HepG2 (cell line): ENCODE measurements at regions not wholly inside any gene's neighbourhood (a gene's known extent, or its start where the extent isn't known, plus 50 kb on each side); places are given as distances from the start of the nearest gene placed in this dataset.

Experiments
- ATAC-seq: fragments of 200-7000 bp; cut with Tn5 transposase; 3 replicates; pipeline ENCODE4 v1.9.1; 2020; ENCODE audit warnings: mild to moderate bottlenecking, moderate library complexity
- BruUV-seq: library from RNA; stranded (reverse); fragments of 400-500 nt; replicated peaks from 2 replicates; lab custom pipeline; 2021; lab: Mats Ljungman, UMichigan
- CTCF ChIA-PET: fragments of 300-600 bp; formaldehyde crosslinking; extraction: SDS; loops from one replicate; lab custom pipeline; 2021; ENCODE audit warnings: low total read pairs, inconsistent platforms, low intra/inter-chr PET ratio; lab: Yijun Ruan, JAX
- POLR2A ChIA-PET: fragments of 350-600 bp; sonication (Branson Sonifier 250); formaldehyde crosslinking; loops from one replicate; lab custom pipeline; 2020; ENCODE audit warnings: antibody characterized with exemption, inconsistent platforms; lab: Yijun Ruan, JAX
- DNase-seq: peaks from one replicate; pipeline ENCODE4 v3.0.0-alpha.2; 2015; ENCODE audit warnings: low spot score
- FAIRE-seq: peaks from 3 replicates; lab custom pipeline; 2011; peaks lifted over from hg19 to GRCh38; lab: Jason Lieb, UNC
- H2AFZ ChIP-seq: one replicate; pipeline ENCODE4 v1.6.1; 2011; ENCODE audit warnings: low read length, inconsistent platforms
- H3K27ac ChIP-seq: fragments of 300-600 bp; 3 replicates; pipeline ENCODE4 v1.8.0; 2011; ENCODE audit warnings: mixed run types, mild to moderate bottlenecking, mixed read lengths, low read length, inconsistent platforms; ENCODE audit not compliant: insufficient read depth; ENCODE audit errors: extremely low read length
- H3K27me3 ChIP-seq, 2 experiments: fragments of 200-600 bp in 1 of 2; 2 replicates in 1 of 2; 3 replicates in 1 of 2; pipeline versions ENCODE4 v1.6.0 to v1.8.0; 2011; ENCODE audit warnings: low read length in 2 of 2, mild to moderate bottlenecking in 2 of 2, moderate library complexity in 2 of 2, inconsistent platforms in 1 of 2; ENCODE audit not compliant: insufficient read depth in 2 of 2, control insufficient read depth in 1 of 2
- H3K36me3 ChIP-seq, 2 experiments: fragments of 200-600 bp in 1 of 2; replicated peaks in 1 of 2; 2 replicates in 1 of 2; 3 replicates in 1 of 2; pipeline versions ENCODE4 v1.5.1 to v1.8.0; 2011; ENCODE audit warnings: low read length in 2 of 2, inconsistent platforms in 1 of 2; ENCODE audit not compliant: insufficient read depth in 2 of 2, control insufficient read depth in 1 of 2
- H3K4me1 ChIP-seq: 2 replicates; pipeline ENCODE4 v1.5.1; 2012; ENCODE audit warnings: low read length, inconsistent platforms; ENCODE audit not compliant: insufficient read depth
- H3K4me2 ChIP-seq: 2 replicates; pipeline ENCODE4 v1.6.0; 2011; ENCODE audit warnings: low read depth, low read length, inconsistent platforms
- H3K4me3 ChIP-seq, 3 experiments: fragments of 200-600 bp in 1 of 3; sonication (generic), shearing (Covaris generic) in 1 of 3; replicated peaks in 1 of 3; 2 replicates each; pipeline ENCODE4 v1.5.1; 2011 to 2016; ENCODE audit warnings: low read length in 3 of 3, inconsistent platforms in 2 of 3, low read depth in 2 of 3, mild to moderate bottlenecking in 2 of 3, control low read depth in 1 of 3, mixed read lengths in 1 of 3; ENCODE audit not compliant: insufficient read depth in 1 of 3
- H3K79me2 ChIP-seq: one replicate; pipeline ENCODE4 v1.6.1; 2011; ENCODE audit warnings: low read length, inconsistent platforms; ENCODE audit not compliant: insufficient read depth
- H3K9ac ChIP-seq: 2 replicates; pipeline ENCODE4 v1.6.0; 2011; ENCODE audit warnings: mild to moderate bottlenecking, low read depth, low read length, inconsistent platforms; ENCODE audit not compliant: insufficient read depth
- H3K9me3 ChIP-seq: 2 replicates; pipeline ENCODE4 v1.5.1; 2012; ENCODE audit warnings: mild to moderate bottlenecking, low read length
- H4K20me1 ChIP-seq: 2 replicates; pipeline ENCODE4 v1.6.0; 2011; ENCODE audit warnings: inconsistent platforms, mild to moderate bottlenecking, low read length, moderate library complexity; ENCODE audit not compliant: insufficient read depth
- HMG20A ChIP-seq: IDR thresholded peaks from 2 replicates; pipeline ENCODE4 v1.6.1; 2016; ENCODE audit warnings: borderline replicate concordance
- HNRNPUL1 ChIP-seq: fragments of 200-400 bp; formaldehyde crosslinking; IDR thresholded peaks from 2 replicates; pipeline ENCODE4 v1.6.1; 2017; ENCODE audit warnings: low read depth, mild to moderate bottlenecking, low read length, moderate library complexity
- HOXA9 ChIP-seq: sonication (generic); formaldehyde crosslinking; IDR thresholded peaks from 2 replicates; pipeline ENCODE4 v1.8.1; 2022; ENCODE audit warnings: missing genetic modification reagents, mild to moderate bottlenecking, moderate library complexity, borderline replicate concordance
- NKX3-1 ChIP-seq: sonication (generic); formaldehyde crosslinking; IDR thresholded peaks from 2 replicates; pipeline ENCODE4 v1.5.0; 2020; ENCODE audit warnings: missing genetic modification reagents
- REST ChIP-seq, 2 experiments: IDR thresholded peaks; 2 replicates each; pipeline ENCODE4 v1.6.1; 2011 to 2012; ENCODE audit warnings: low read length in 2 of 2, borderline replicate concordance in 1 of 2, low read depth in 1 of 2, mild to moderate bottlenecking in 1 of 2, moderate library complexity in 1 of 2
- SMARCC2 ChIP-seq: fragments of 450-650 bp; IDR thresholded peaks from 2 replicates; pipeline ENCODE4 v1.6.1; 2017; ENCODE audit warnings: antibody characterized with exemption, mild to moderate bottlenecking
- STAG1 ChIP-seq: sonication (generic); formaldehyde crosslinking; IDR thresholded peaks from 2 replicates; pipeline ENCODE4 v1.4.0; 2020; ENCODE audit warnings: missing genetic modification reagents
- ZBED4 ChIP-seq: sonication (generic); formaldehyde crosslinking; IDR thresholded peaks from 2 replicates; pipeline ENCODE4 v1.4.0; 2020; ENCODE audit warnings: missing genetic modification reagents, borderline replicate concordance
- ZNF12 ChIP-seq: sonication (generic); formaldehyde crosslinking; IDR thresholded peaks from 2 replicates; pipeline ENCODE4 v1.5.0; 2020; ENCODE audit warnings: missing genetic modification reagents
- ZNF276 ChIP-seq: sonication (generic); formaldehyde crosslinking; IDR thresholded peaks from 2 replicates; pipeline ENCODE4 v1.4.0; 2020; ENCODE audit warnings: mild to moderate bottlenecking, low read depth, missing genetic modification reagents
- ZNF484 ChIP-seq: sonication (generic); formaldehyde crosslinking; IDR thresholded peaks from 2 replicates; pipeline ENCODE4 v1.5.1; 2020; ENCODE audit warnings: mild to moderate bottlenecking, low read depth, missing genetic modification reagents, borderline replicate concordance
- ZNF574 ChIP-seq: sonication (generic); formaldehyde crosslinking; IDR thresholded peaks from 2 replicates; pipeline ENCODE4 v1.4.0; 2020; ENCODE audit warnings: missing genetic modification reagents
- ZSCAN29 ChIP-seq: sonication (generic); formaldehyde crosslinking; conservative IDR thresholded peaks from 2 replicates; pipeline ENCODE4 v1.4.0; 2020; ENCODE audit warnings: mild to moderate bottlenecking, missing genetic modification reagents
- WGBS: methylation state at CpG from one replicate; pipeline ENCODE4 v1.1.6; 2017; ENCODE audit warnings: low lambda C conversion rate; 5-methylcytosine and 5-hydroxymethylcytosine counted together
- in situ Hi-C: cut with HindIII; loops from 2 replicates; pipeline ENCODE4 v1.10.0; 2017; ENCODE audit warnings: low pct_unique_long_range_greater_than_20kb; ENCODE audit not compliant: extremely low pct_ligation_motif_present
- intact Hi-C: fragments of 100-400 bp; cut with micrococcal nuclease; formaldehyde crosslinking; loops from one replicate; pipeline ENCODE4 v1.10.0; 2022; ENCODE audit not compliant: unreplicated experiment

GRCh38 chr1:82634266-82634665, 833.5 kb downstream of the ADGRL2 start:
- no peak overlapping the region for H3K27ac ChIP-seq
- in situ Hi-C loops, result no loop called here
- no peaks in the 10 kb centered on the region for H4K20me1 ChIP-seq
- no peak for FAIRE-seq
- 54% methylated on average over 1 of the region's 1 CpG for WGBS
- no peak for DNase-seq
- H2AFZ ChIP-seq, result no peak overlapping the region
- intact Hi-C loops, result no loop called here
- POLR2A ChIA-PET, result no interaction called here
- H3K79me2 ChIP-seq, result no peaks in the 10 kb centered on the region
- peaks cover 93% of the 10 kb centered on the region for H3K9me3 ChIP-seq
- H3K36me3 ChIP-seq, result no peaks in the 10 kb centered on the region
- H3K27me3 ChIP-seq, result no peaks in the 10 kb centered on the region
- no peak for ATAC-seq
- no peak overlapping the region for H3K9ac ChIP-seq
- no peak overlapping the region for H3K4me3 ChIP-seq
- no TSS peak for BruUV-seq
- CTCF ChIA-PET, result no interaction called here
- H3K4me2 ChIP-seq, result no peak overlapping the region
- no peaks in the 10 kb centered on the region for H3K4me1 ChIP-seq
- TF ChIP-seq ZNF484 (CRISPR knock-in tag), result no peak
- TF ChIP-seq STAG1 (CRISPR knock-in tag), result no peak
- no peak for TF ChIP-seq ZSCAN29 (CRISPR knock-in tag)
- no peak for TF ChIP-seq ZNF574
- no peak for TF ChIP-seq HMG20A (CRISPR knock-in tag)
- TF ChIP-seq NKX3-1 (CRISPR knock-in tag), result no peak
- no peak for TF ChIP-seq REST (IDR thresholded peaks at IDR 0.05; ENCODE audit: borderline replicate concordance in 1 of 2, low read depth in 1 of 2, low read length in 2 of 2)
- TF ChIP-seq SMARCC2, result no peak
- no peak for TF ChIP-seq ZNF276
- TF ChIP-seq HNRNPUL1, result no peak
- no peak for TF ChIP-seq ZNF12
- no peak for TF ChIP-seq HOXA9
- TF ChIP-seq ZBED4, result no peak
